ENCODE measurements at regions not wholly inside any gene's neighbourhood (a gene's known extent, or its start where the extent isn't known, plus 50 kb on each side); places are given as distances from the start of the nearest gene placed in this dataset.

DNA sequence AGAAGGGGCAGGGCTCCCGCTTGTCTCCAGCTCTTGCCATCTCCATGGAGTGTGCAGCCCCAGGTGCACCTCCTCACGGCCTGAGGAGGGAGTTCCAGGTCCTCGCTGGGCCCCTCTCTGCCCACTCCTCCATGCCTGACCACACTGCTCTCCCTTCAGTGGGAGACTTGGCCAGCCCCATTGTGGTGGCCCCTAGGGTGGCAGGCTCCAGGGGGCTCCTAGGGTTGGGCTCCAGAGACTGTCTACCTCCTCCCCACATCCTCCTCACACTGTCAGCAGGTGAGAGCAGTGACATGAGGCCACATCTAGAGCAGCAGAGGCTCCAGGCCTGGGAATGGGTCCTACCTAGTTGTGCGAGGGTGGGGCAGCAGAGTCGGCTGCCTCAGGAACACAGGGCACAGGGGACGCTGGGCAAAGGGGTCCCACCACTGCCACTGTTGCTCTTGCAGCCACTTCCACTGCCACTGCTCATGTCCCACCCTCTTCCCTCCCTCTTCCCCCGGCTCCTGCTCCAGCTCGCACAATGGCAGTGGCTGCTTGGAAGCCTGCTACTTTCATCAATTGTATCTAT, 514.8 kb downstream of the MRPL39 start:
- Histone ChIP-seq H3K4me2 (ENCODE audit: low read length) (no peak overlapping the region), H3K4me1 (ENCODE audit: insufficient read depth, low read length) (no peaks in the 10 kb centered on the region), H3K36me3 (ENCODE audit: insufficient read depth, low read length) (no peaks in the 10 kb centered on the region), H4K20me1 (ENCODE audit: insufficient read depth, low read length) (no peaks in the 10 kb centered on the region), H3K27me3 (ENCODE audit: insufficient read depth, low read length) (no peaks in the 10 kb centered on the region), H3K9ac (ENCODE audit: low read length) (no peak overlapping the region), H2AFZ (ENCODE audit: low read depth, low read length) (no peak overlapping the region), H3K4me3 (ENCODE audit: insufficient read depth, low read depth, low read length) (no peak overlapping the region), H3K27ac (ENCODE audit: low read depth, low read length) (no peak overlapping the region), H3K79me2 (ENCODE audit: insufficient read depth, low read length) (no peaks in the 10 kb centered on the region), H3K9me3 (ENCODE audit: insufficient read depth, low read depth, low read length) (no peaks in the 10 kb centered on the region)
- FAIRE-seq = no peak
- H3K27me3 Mint-ChIP-seq (ENCODE audit: low read depth, unreplicated experiment) = no peaks in the 10 kb centered on the region
- H3K27ac Mint-ChIP-seq (ENCODE audit: unreplicated experiment) = no peak overlapping the region
- no peaks in the 10 kb centered on the region for H3K36me3 Mint-ChIP-seq (ENCODE audit: low read depth, unreplicated experiment)
- H3K4me1 Mint-ChIP-seq (ENCODE audit: low read depth, unreplicated experiment) = no peaks in the 10 kb centered on the region
- no peak overlapping the region for H3K4me3 Mint-ChIP-seq (ENCODE audit: unreplicated experiment)
- TF ChIP-seq, protein P1, sequence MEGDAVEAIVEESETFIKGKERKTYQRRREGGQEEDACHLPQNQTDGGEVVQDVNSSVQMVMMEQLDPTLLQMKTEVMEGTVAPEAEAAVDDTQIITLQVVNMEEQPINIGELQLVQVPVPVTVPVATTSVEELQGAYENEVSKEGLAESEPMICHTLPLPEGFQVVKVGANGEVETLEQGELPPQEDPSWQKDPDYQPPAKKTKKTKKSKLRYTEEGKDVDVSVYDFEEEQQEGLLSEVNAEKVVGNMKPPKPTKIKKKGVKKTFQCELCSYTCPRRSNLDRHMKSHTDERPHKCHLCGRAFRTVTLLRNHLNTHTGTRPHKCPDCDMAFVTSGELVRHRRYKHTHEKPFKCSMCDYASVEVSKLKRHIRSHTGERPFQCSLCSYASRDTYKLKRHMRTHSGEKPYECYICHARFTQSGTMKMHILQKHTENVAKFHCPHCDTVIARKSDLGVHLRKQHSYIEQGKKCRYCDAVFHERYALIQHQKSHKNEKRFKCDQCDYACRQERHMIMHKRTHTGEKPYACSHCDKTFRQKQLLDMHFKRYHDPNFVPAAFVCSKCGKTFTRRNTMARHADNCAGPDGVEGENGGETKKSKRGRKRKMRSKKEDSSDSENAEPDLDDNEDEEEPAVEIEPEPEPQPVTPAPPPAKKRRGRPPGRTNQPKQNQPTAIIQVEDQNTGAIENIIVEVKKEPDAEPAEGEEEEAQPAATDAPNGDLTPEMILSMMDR (IDR thresholded peaks at IDR 0.05; ENCODE audit: insufficient read depth, low read depth, low read length) = no peak
- no peak for TF ChIP-seq EZH2 (IDR thresholded peaks at IDR 0.05; ENCODE audit: insufficient read depth, low read length)
- DNase-seq (ENCODE audit: low read depth) = no peak
- peaks cover 2% of the 10 kb centered on the region for H3K9me3 Mint-ChIP-seq (ENCODE audit: unreplicated experiment)

DNA sequence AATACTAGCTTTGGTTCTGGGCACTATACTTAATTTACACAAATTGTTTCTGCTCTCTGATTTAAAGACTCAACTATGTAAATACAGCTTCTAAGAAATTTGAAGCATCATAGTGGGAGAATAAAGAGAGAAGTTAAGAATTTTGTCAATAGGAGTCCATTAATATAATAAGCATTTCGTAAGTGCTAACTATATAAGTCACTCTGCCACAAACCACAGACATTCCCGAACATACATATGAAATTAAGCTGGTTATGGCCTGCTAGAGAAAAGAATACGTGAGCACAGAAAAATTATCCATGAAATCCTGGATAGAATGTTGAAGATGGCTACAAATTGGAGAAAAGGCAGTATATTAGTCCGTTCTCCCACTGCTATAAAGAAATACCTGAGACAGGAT, 526.2 kb downstream of the MRPL39 start:
- Histone ChIP-seq H3K36me3 (ENCODE audit: insufficient read depth, low read length) (no peaks in the 10 kb centered on the region), H4K20me1 (ENCODE audit: insufficient read depth, low read length) (no peaks in the 10 kb centered on the region), H3K9me3 (ENCODE audit: insufficient read depth, low read depth, low read length) (no peaks in the 10 kb centered on the region), H3K9ac (ENCODE audit: low read length) (no peak overlapping the region), H3K27me3 (ENCODE audit: insufficient read depth, low read length) (no peaks in the 10 kb centered on the region), H3K4me1 (ENCODE audit: insufficient read depth, low read length) (peaks cover 10% of the 10 kb centered on the region), H3K79me2 (ENCODE audit: insufficient read depth, low read length) (no peaks in the 10 kb centered on the region), H3K4me3 (ENCODE audit: insufficient read depth, low read depth, low read length) (no peak overlapping the region), H3K27ac (ENCODE audit: low read depth, low read length) (no peak overlapping the region), H2AFZ (ENCODE audit: low read depth, low read length) (no peak overlapping the region), H3K4me2 (ENCODE audit: low read length) (peak overlapping the region; percentile 22)
- DNase-seq (ENCODE audit: low read depth) (peak; percentile 74), FAIRE-seq (no peak)
- peaks cover 4% of the 10 kb centered on the region for H3K4me1 Mint-ChIP-seq (ENCODE audit: low read depth, unreplicated experiment)
- no peak for TF ChIP-seq EZH2 (IDR thresholded peaks at IDR 0.05; ENCODE audit: insufficient read depth, low read length)
- TF ChIP-seq, protein P1 (IDR thresholded peaks at IDR 0.05; ENCODE audit: insufficient read depth, low read depth, low read length) = no peak
- H3K36me3 Mint-ChIP-seq (ENCODE audit: low read depth, unreplicated experiment) = no peaks in the 10 kb centered on the region
- H3K4me3 Mint-ChIP-seq (ENCODE audit: unreplicated experiment) = no peak overlapping the region
- peaks cover 3% of the 10 kb centered on the region for H3K9me3 Mint-ChIP-seq (ENCODE audit: unreplicated experiment)
- H3K27me3 Mint-ChIP-seq (ENCODE audit: low read depth, unreplicated experiment) = no peaks in the 10 kb centered on the region
- H3K27ac Mint-ChIP-seq (ENCODE audit: unreplicated experiment) = no peak overlapping the region

DNA sequence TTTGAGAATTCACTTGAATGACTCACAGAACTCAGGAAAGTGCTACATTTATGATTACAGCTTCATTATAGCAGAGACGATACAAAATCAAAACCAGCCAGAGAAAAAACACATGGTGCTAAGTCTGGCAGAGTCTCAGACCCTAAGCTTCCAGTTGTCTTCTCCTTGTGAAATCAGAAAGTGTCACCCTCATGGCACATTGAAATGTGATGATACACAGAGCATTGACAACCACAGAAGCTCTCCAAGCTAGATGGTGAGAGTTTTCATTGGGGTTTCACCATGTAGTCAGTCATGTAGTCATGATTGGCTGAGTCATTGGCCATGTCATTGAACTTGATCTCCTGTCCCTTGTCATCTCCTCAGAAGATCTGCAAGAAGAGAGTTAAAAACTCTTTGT, 526.6 kb downstream of the MRPL39 start:
- no peaks in the 10 kb centered on the region for H3K27me3 Mint-ChIP-seq (ENCODE audit: low read depth, unreplicated experiment)
- no peak overlapping the region for H3K4me3 Mint-ChIP-seq (ENCODE audit: unreplicated experiment)
- no peak overlapping the region for H3K27ac Mint-ChIP-seq (ENCODE audit: unreplicated experiment)
- H3K9me3 Mint-ChIP-seq (ENCODE audit: unreplicated experiment) = peaks cover 3% of the 10 kb centered on the region
- no peaks in the 10 kb centered on the region for H3K36me3 Mint-ChIP-seq (ENCODE audit: low read depth, unreplicated experiment)
- Histone ChIP-seq H3K27me3 (ENCODE audit: insufficient read depth, low read length) (no peaks in the 10 kb centered on the region), H3K9me3 (ENCODE audit: insufficient read depth, low read depth, low read length) (no peaks in the 10 kb centered on the region), H4K20me1 (ENCODE audit: insufficient read depth, low read length) (no peaks in the 10 kb centered on the region), H3K36me3 (ENCODE audit: insufficient read depth, low read length) (no peaks in the 10 kb centered on the region), H3K4me3 (ENCODE audit: insufficient read depth, low read depth, low read length) (no peak overlapping the region), H3K4me2 (ENCODE audit: low read length) (peak overlapping the region; percentile 22), H3K79me2 (ENCODE audit: insufficient read depth, low read length) (no peaks in the 10 kb centered on the region), H3K4me1 (ENCODE audit: insufficient read depth, low read length) (peaks cover 10% of the 10 kb centered on the region), H2AFZ (ENCODE audit: low read depth, low read length) (no peak overlapping the region), H3K27ac (ENCODE audit: low read depth, low read length) (no peak overlapping the region), H3K9ac (ENCODE audit: low read length) (no peak overlapping the region)
- DNase-seq (ENCODE audit: low read depth) = peak; percentile 56
- no peak for TF ChIP-seq EZH2 (IDR thresholded peaks at IDR 0.05; ENCODE audit: insufficient read depth, low read length)
- TF ChIP-seq, protein P1 (IDR thresholded peaks at IDR 0.05; ENCODE audit: insufficient read depth, low read depth, low read length) = no peak
- H3K4me1 Mint-ChIP-seq (ENCODE audit: low read depth, unreplicated experiment) = peaks cover 4% of the 10 kb centered on the region
- no peak for FAIRE-seq

Data from astrocyte (in vitro differentiated cells and primary cell).